Breast epithelium (tissue), 3 donors: ENCODE measurements at regions not wholly inside any gene's neighbourhood (a gene's known extent, or its start where the extent isn't known, plus 50 kb on each side); places are given as distances from the start of the nearest gene placed in this dataset.

Experiments
- CTCF ChIP-seq, 3 donors: fragments of 450-650 bp; IDR thresholded peaks; one replicate each; pipeline ENCODE4 v1.5.1; 2016 to 2017; ENCODE audit warnings: antibody characterized with exemption in 3 of 3, mild to moderate bottlenecking in 3 of 3, moderate library complexity in 3 of 3
- POLR2A ChIP-seq: fragments of 450-650 bp; IDR thresholded peaks from one replicate; pipeline ENCODE4 v1.6.1; 2016; ENCODE audit warnings: antibody characterized with exemption, mild to moderate bottlenecking, moderate library complexity
- POLR2AphosphoS5 ChIP-seq, 3 donors: sonication (generic); formaldehyde crosslinking; IDR thresholded peaks; one replicate each; pipeline ENCODE4 v1.6.1; 2017; ENCODE audit warnings: antibody characterized with exemption in 3 of 3

DNA sequence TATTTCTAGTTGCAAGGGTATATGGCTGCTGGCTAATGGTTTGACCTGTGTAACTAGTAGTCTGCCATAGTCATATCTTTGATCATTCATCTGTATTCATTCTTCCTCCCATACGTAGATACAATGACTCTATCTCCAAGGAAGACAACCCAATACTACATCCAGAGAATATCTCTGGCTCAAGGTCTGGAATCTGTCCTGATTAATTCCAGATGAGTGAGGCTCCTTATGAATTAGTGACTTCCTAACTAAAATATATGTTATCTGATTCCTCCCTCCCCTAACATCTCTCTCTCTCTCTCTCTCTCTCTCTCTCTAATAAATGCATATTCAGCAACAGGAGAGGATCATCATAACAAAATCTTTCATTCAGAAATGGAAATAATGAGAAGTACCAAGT, 641.5 kb downstream of the FAT4 start:
- TF ChIP-seq CTCF (IDR thresholded peaks at IDR 0.05), result no peak
- TF ChIP-seq POLR2AphosphoS5 (IDR thresholded peaks at IDR 0.05), result no peak
- TF ChIP-seq POLR2A, result no peak
